EH (cell line): ENCODE measurements at regions not wholly inside any gene's neighbourhood (a gene's known extent, or its start where the extent isn't known, plus 50 kb on each side); places are given as distances from the start of the nearest gene placed in this dataset.

Experiments used
- DNase-seq: peaks from one replicate; pipeline ENCODE4 v3.0.0-alpha.2; 2015; ENCODE audit warnings: low read depth

- peak; percentile 62 for DNase-seq
Observed at GRCh38 chr12:76259106-76259505, 89.1 kb downstream of the BBS10 start.

- no peak for DNase-seq
Observed at GRCh38 chr12:76256904-76257303, 91.3 kb downstream of the BBS10 start.

GRCh38 chr12:76256321-76256720 is 91.9 kb downstream of the BBS10 start:
- no peak for DNase-seq

- no peak for DNase-seq
Observed at GRCh38 chr12:76255692-76256091, 92.5 kb downstream of the BBS10 start.

GRCh38 chr12:76255281-76255680 is 92.9 kb downstream of the BBS10 start:
- DNase-seq = no peak

- DNase-seq = no peak
Observed at GRCh38 chr12:76252031-76252430, 96.2 kb downstream of the BBS10 start.

GRCh38 chr12:76250256-76250655 is 98.0 kb downstream of the BBS10 start:
- peak; percentile 76 for DNase-seq

GRCh38 chr12:76249501-76249900 is 98.7 kb downstream of the BBS10 start:
- no peak for DNase-seq

GRCh38 chr12:76247992-76248391 is 100.2 kb downstream of the BBS10 start:
- DNase-seq = no peak

- no peak for DNase-seq
Observed at GRCh38 chr12:76247026-76247646, 101.1 kb downstream of the BBS10 start.

GRCh38 chr12:76246611-76247010 is 101.6 kb downstream of the BBS10 start:
- no peak for DNase-seq

GRCh38 chr12:76244300-76244699 is 103.9 kb downstream of the BBS10 start:
- DNase-seq = no peak

- peak; percentile 46 for DNase-seq
Observed at GRCh38 chr12:76242813-76243550, 105.2 kb downstream of the BBS10 start.

GRCh38 chr12:76241371-76241770 is 106.8 kb downstream of the BBS10 start:
- DNase-seq = peak; percentile 31

- DNase-seq = peak; percentile 39
Observed at GRCh38 chr12:76240281-76240680, 107.9 kb downstream of the BBS10 start.

- DNase-seq = no peak
Observed at GRCh38 chr12:76238688-76239087, 109.5 kb downstream of the BBS10 start.

- no peak for DNase-seq
Observed at GRCh38 chr12:76237086-76237701, 111.0 kb downstream of the BBS10 start.

GRCh38 chr12:76236640-76237039 is 111.6 kb downstream of the BBS10 start:
- peak; percentile 33 for DNase-seq

GRCh38 chr12:76234741-76235140 is 113.5 kb downstream of the BBS10 start:
- no peak for DNase-seq

GRCh38 chr12:76232013-76232412 is 116.2 kb downstream of the BBS10 start:
- no peak for DNase-seq

GRCh38 chr12:76226956-76227355 is 121.3 kb downstream of the BBS10 start:
- DNase-seq = no peak

- peak; percentile 69 for DNase-seq
Observed at GRCh38 chr12:76226397-76226796, 121.8 kb downstream of the BBS10 start.

GRCh38 chr12:76223869-76224268 is 124.3 kb downstream of the BBS10 start:
- DNase-seq = no peak
